Heart left ventricle (tissue), 13 donors: ENCODE measurements at regions not wholly inside any gene's neighbourhood (a gene's known extent, or its start where the extent isn't known, plus 50 kb on each side); places are given as distances from the start of the nearest gene placed in this dataset.
A peak's percentile ranks its signal among the peaks of the same experiment; 100 is the strongest.

ENCODE experiments used
- CTCF ChIP-seq, 12 donors: fragments of 200-600 bp; sonication (generic) in 4 of 12; IDR thresholded peaks; one replicate each; pipeline versions ENCODE4 v1.5.0 to v1.8.0; 2018 to 2022; ENCODE audit warnings: antibody characterized with exemption in 12 of 12, mild to moderate bottlenecking in 5 of 12
- POLR2A ChIP-seq, 2 donors: fragments of 450-650 bp; IDR thresholded peaks; one replicate each; pipeline ENCODE4 v1.6.1; 2017; ENCODE audit warnings: antibody characterized with exemption in 2 of 2, mild to moderate bottlenecking in 2 of 2, moderate library complexity in 2 of 2
- donor health status: ischemic (EF 13 %, LVEDD 7.1; RV severe dilation, severe dysfunction).
- donor health status: DM: no; HTN: yes; CAD: no.
- donor health status: DM: no; HTN: no; CAD: no.
- donor health status: ischemic (EF 25% LVEDD 6.9; RV normal size, moderate dysfunction).
- donor health status: ischemic (EF 25% LVEDD 5.7; RV mildly dilated, moderate dysfunction).
- donor health status: ischemic (EF 35%, LVEDD 5.7; RV mildly dilated, moderate dysfunction).
- donor health status: nonischemic (EF 11% LVEDD 7.7; RV severe dilation, severe dysfunction).
- donor health status: DM: yes; HTN: yes; CAD: no.
- donor health status: PGD.
- donor health status: ischemic (EF 29% LVEDD 5.4; RV normal size, mild dysfunction).
- donor health status: nonischemic (EF 23%, LVEDD 6.1; RV moderate dilation, normal function).

DNA sequence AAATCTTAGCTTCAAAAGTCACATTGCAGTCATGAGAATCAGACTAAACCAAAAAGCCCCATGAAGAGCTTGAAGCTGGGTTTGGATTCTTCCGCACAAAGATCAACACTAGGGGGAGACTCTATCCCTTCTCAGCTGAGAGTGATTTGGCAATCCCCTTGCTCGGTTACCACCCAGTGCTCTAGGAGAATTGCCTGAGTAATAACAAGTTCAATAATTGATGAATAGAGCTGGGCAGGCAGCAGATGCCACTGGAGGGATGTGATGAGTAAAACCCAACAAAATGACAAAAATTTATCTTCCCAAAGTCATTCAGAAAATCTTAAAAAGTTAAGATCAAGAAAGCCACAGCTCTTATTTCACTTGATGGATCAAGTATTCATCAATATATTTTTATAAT, 185.6 kb upstream of the ARID2 start:
- TF ChIP-seq POLR2A (IDR thresholded peaks at IDR 0.05) (no peak), CTCF (IDR thresholded peaks at IDR 0.05) (peak; percentile 68 to 82 (median 76))
